ENCODE measurements at regions not wholly inside any gene's neighbourhood (a gene's known extent, or its start where the extent isn't known, plus 50 kb on each side); places are given as distances from the start of the nearest gene placed in this dataset.
"Not testable (repeated sequence)": the region's sequence is repeated elsewhere in the genome, so short reads cannot be mapped to it uniquely, and the experiment has no call there.

- not testable (repeated sequence) for DNase-seq
Measured at GRCh38 chr4:22631167-22631566, 61.6 kb upstream of the GBA3 start.

DNA sequence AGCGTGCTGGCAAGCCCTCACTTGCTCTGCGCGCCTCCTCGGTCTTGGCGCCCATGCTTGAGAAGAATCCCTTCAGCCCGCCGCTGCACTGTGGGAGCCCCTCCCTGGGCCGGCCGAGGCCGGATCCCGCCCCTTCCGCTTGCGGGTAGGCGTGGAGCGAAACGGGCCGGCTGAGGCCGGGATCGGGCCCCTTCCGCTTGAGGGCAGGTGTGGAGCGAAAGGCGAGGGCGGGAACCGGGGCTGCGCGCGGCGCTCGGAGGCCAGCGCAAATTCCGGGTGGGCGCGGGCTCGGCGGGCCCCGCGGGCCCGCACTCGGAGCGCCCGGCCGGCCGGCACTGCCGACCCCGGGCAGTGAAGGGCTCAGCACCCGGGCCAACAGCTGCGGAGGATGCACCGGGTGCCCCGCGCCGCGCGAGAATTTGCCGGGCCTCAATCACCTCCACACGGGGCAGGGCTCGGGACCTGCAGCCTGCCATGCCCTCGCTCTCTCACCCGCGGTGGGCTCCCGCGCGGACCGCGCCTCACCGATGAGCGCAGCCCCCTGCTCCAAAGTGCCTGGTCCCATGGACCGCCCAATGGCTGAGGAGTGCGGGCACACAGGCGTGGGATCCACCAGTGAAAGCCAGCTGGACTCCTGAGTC lies 58.1 kb upstream of the GBA3 start:
- no peak for DNase-seq

GRCh38 chr4:22635182-22635549 lies 57.6 kb upstream of the GBA3 start:
- DNase-seq: not testable (repeated sequence)

DNA sequence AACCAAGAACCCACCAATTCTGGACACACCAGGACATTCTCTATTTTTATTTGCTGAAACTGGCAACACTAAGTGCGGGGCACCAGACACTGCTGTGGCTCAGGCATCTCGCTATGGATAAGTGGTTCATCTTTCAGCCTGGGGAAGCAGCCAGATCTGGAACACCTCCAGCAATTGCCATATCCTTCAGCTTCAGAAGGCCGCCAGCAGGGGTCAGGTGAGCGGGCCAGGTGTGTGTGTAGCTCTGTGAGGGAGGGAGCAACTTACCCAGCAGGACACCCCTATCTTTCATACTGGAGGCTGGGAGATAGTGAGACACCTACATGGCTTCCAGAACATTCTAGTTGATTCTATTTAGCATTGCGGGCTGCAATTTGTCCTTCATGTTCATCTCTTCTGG lies 57.0 kb upstream of the GBA3 start:
- DNase-seq: no peak

GRCh38 chr4:22637306-22637705 lies 55.4 kb upstream of the GBA3 start:
- DNase-seq: no peak

Measured in NCI-H1694 (cell line).